Endothelial cell of umbilical vein (primary cell): ENCODE measurements at regions not wholly inside any gene's neighbourhood (a gene's known extent, or its start where the extent isn't known, plus 50 kb on each side); places are given as distances from the start of the nearest gene placed in this dataset.

Source experiments
- BruUV-seq: library from RNA; stranded (reverse); fragments of 400-500 nt; replicated peaks from 2 replicates; lab custom pipeline; 2021; lab: Mats Ljungman, UMichigan
- CTCF ChIA-PET: fragments of 300-600, 350-600 bp; sonication (Branson Sonifier 250); formaldehyde crosslinking; loops from one replicate; lab custom pipeline; 2021; ENCODE audit warnings: antibody characterized with exemption, inconsistent platforms; lab: Charles Lee
- POLR2A ChIA-PET: fragments of 300-600, 350-600 bp; sonication (Branson Sonifier 250); formaldehyde crosslinking; loops from one replicate; lab custom pipeline; 2021; ENCODE audit warnings: antibody characterized with exemption, inconsistent platforms; lab: Charles Lee
- DNase-seq: peaks from one replicate; pipeline ENCODE4 v3.0.0-alpha.2; 2011; ENCODE audit warnings: low read depth, low spot score
- FAIRE-seq: peaks from 2 replicates; lab custom pipeline; 2011; peaks lifted over from hg19 to GRCh38; lab: Jason Lieb, UNC
- H2AFZ ChIP-seq: 2 replicates; pipeline ENCODE4 v1.6.0; 2012; ENCODE audit warnings: low read depth, low read length, control low read depth, inconsistent platforms
- H3K27ac ChIP-seq: 2 replicates; pipeline ENCODE4 v1.5.1; 2011; ENCODE audit warnings: low read depth, mild to moderate bottlenecking, control low read depth, low read length, moderate library complexity; ENCODE audit not compliant: insufficient read depth
- H3K27me3 ChIP-seq, 2 experiments: 2 replicates each; pipeline versions ENCODE4 v1.6.0 to v1.6.1; 2011; ENCODE audit warnings: low read length in 2 of 2, mixed read lengths in 1 of 2; ENCODE audit not compliant: control insufficient read depth in 2 of 2, insufficient read depth in 2 of 2
- H3K36me3 ChIP-seq, 2 experiments: 2 replicates in 1 of 2; 3 replicates in 1 of 2; pipeline ENCODE4 v1.5.1; 2011; ENCODE audit warnings: low read length in 2 of 2, mild to moderate bottlenecking in 1 of 2, moderate library complexity in 1 of 2; ENCODE audit not compliant: control insufficient read depth in 2 of 2, insufficient read depth in 2 of 2; ENCODE audit errors: extremely low read depth in 1 of 2
- H3K4me1 ChIP-seq: 3 replicates; pipeline ENCODE4 v1.5.1; 2011; ENCODE audit warnings: mild to moderate bottlenecking, low read length; ENCODE audit not compliant: control insufficient read depth, insufficient read depth; ENCODE audit errors: extremely low read depth
- H3K4me2 ChIP-seq: 2 replicates; pipeline ENCODE4 v1.6.1; 2011; ENCODE audit warnings: low read length, control low read depth, mixed read lengths; ENCODE audit not compliant: insufficient read depth
- H3K4me3 ChIP-seq, 3 experiments: fragments of 200-600 bp in 1 of 3; sonication (generic), shearing (Covaris generic) in 1 of 3; replicated peaks in 1 of 3; 2 replicates each; pipeline ENCODE4 v1.5.1; 2011 to 2016; ENCODE audit warnings: control low read depth in 3 of 3, low read length in 3 of 3, mild to moderate bottlenecking in 2 of 3, inconsistent platforms in 1 of 3, low read depth in 1 of 3, moderate library complexity in 1 of 3; ENCODE audit not compliant: insufficient read depth in 1 of 3
- H3K79me2 ChIP-seq: 2 replicates; pipeline ENCODE4 v1.6.0; 2012; ENCODE audit warnings: low read length, inconsistent platforms; ENCODE audit not compliant: control insufficient read depth, insufficient read depth
- H3K9ac ChIP-seq: replicated peaks from 2 replicates; pipeline ENCODE3; 2011; ENCODE audit warnings: low read length, control low read depth; ENCODE audit not compliant: insufficient read depth; ENCODE audit errors: extremely low read depth
- H3K9me1 ChIP-seq: replicated peaks from 3 replicates; pipeline ENCODE4 v1.6.0; 2011; ENCODE audit warnings: mild to moderate bottlenecking, low read length; ENCODE audit not compliant: control insufficient read depth, insufficient read depth; ENCODE audit errors: extremely low read depth
- H3K9me3 ChIP-seq: replicated peaks from 2 replicates; pipeline ENCODE4 v1.5.1; 2012; ENCODE audit warnings: low read length, inconsistent platforms; ENCODE audit not compliant: control insufficient read depth, insufficient read depth
- H4K20me1 ChIP-seq: replicated peaks from 2 replicates; pipeline ENCODE3; 2011; ENCODE audit warnings: mild to moderate bottlenecking, low read length; ENCODE audit not compliant: control insufficient read depth, insufficient read depth; ENCODE audit errors: extremely low read depth
- CTCF ChIP-seq, 2 donors: IDR thresholded peaks; 1 replicate in 1 of 2; 2 replicates in 1 of 2; pipeline ENCODE4 v1.5.1; 2011; ENCODE audit warnings: low read length in 2 of 2, mild to moderate bottlenecking in 2 of 2, moderate library complexity in 2 of 2, control low read depth in 1 of 2, inconsistent platforms in 1 of 2, low read depth in 1 of 2; ENCODE audit not compliant: insufficient read depth in 1 of 2; ENCODE audit errors: extremely low read depth in 1 of 2
- EZH2 ChIP-seq: IDR thresholded peaks from 2 replicates; pipeline ENCODE4 v1.6.1; 2012; ENCODE audit warnings: borderline replicate concordance, low read depth, mild to moderate bottlenecking, moderate library complexity, low read length, inconsistent platforms; ENCODE audit not compliant: severe bottlenecking
- FOS ChIP-seq: IDR thresholded peaks from 2 replicates; pipeline ENCODE4 v1.6.1; 2011; ENCODE audit warnings: mild to moderate bottlenecking, low read length, moderate library complexity, borderline replicate concordance; ENCODE audit not compliant: insufficient read depth
- GATA2 ChIP-seq: IDR thresholded peaks from 2 replicates; pipeline ENCODE4 v1.7.0; 2011; ENCODE audit warnings: low read depth, mild to moderate bottlenecking, moderate library complexity, mixed read lengths, low read length; ENCODE audit not compliant: insufficient read length, insufficient read depth
- JUN ChIP-seq: IDR thresholded peaks from 2 replicates; pipeline ENCODE4 v1.6.1; 2011; ENCODE audit warnings: borderline replicate concordance, low read depth; ENCODE audit not compliant: insufficient read length, insufficient read depth
- MAX ChIP-seq: IDR thresholded peaks from 2 replicates; pipeline ENCODE4 v1.6.1; 2011; ENCODE audit not compliant: insufficient read depth, insufficient read length
- MYC ChIP-seq: IDR thresholded peaks from one replicate; pipeline ENCODE4 v1.6.1; 2011; ENCODE audit warnings: mild to moderate bottlenecking, low read depth, low read length
- POLR2A ChIP-seq: IDR thresholded peaks from 2 replicates; pipeline ENCODE4 v1.6.1; 2012; ENCODE audit warnings: low read depth, mild to moderate bottlenecking, control low read depth, low read length
- POLR2AphosphoS5 ChIP-seq: IDR thresholded peaks from 2 replicates; pipeline ENCODE4 v1.6.1; 2012; ENCODE audit warnings: low read depth, mild to moderate bottlenecking, control low read depth, low read length, moderate library complexity; ENCODE audit not compliant: insufficient read depth
- dilution Hi-C: fragments of 300-500 bp; cut with MboI; formaldehyde crosslinking; loops from one replicate; pipeline ENCODE4 v1.15.0; 2019; ENCODE audit warnings: low sequenced_read_pairs; ENCODE audit not compliant: extremely low pct_ligation_motif_present
- intact Hi-C: fragments of 100-400 bp; cut with micrococcal nuclease; formaldehyde crosslinking; loops from one replicate; pipeline ENCODE4 v1.10.0; 2022

GRCh38 chr20:19881990-19882389 lies 123.9 kb downstream of the RIN2 start:
- H3K27ac ChIP-seq, result no peak overlapping the region
- FAIRE-seq, result no peak
- CTCF ChIA-PET, result interaction anchor here (1.1 kb wide), 1 partner anchor 113 kb away, joined by 3 read pairs; no protein-coding TSS in a partner anchor

GRCh38 chr20:19882446-19882845 lies 124.4 kb downstream of the RIN2 start:
- Histone ChIP-seq H3K79me2 (peaks cover 15% of the 10 kb centered on the region), H3K4me3 (no peak overlapping the region), H3K4me2 (no peak overlapping the region), H3K9ac (no peak overlapping the region), H2AFZ (no peak overlapping the region), H3K9me3 (no peaks in the 10 kb centered on the region), H3K36me3 (no peaks in the 10 kb centered on the region), H3K9me1 (no peaks in the 10 kb centered on the region), H4K20me1 (no peaks in the 10 kb centered on the region), H3K4me1 (peaks cover 20% of the 10 kb centered on the region), H3K27ac (no peak overlapping the region), H3K27me3 (no peaks in the 10 kb centered on the region)
- dilution Hi-C loops (no loop called here), intact Hi-C loops (no loop called here)
- POLR2A ChIA-PET, result no interaction called here
- no peak for DNase-seq
- CTCF ChIA-PET, result interaction anchor here (1.1 kb wide), 1 partner anchor 112 kb away, joined by 3 read pairs; no protein-coding TSS in a partner anchor
- TF ChIP-seq POLR2A (no peak), POLR2AphosphoS5 (no peak), JUN (no peak), FOS (no peak), CTCF (IDR thresholded peaks at IDR 0.05; ENCODE audit: extremely low read depth in 1 of 2, insufficient read depth in 1 of 2, low read depth in 1 of 2, low read length in 2 of 2) (no peak), MYC (no peak), MAX (no peak), GATA2 (no peak), EZH2 (no peak)
- BruUV-seq, result no TSS peak
- no peak for FAIRE-seq

More at GRCh38 chr20:19881990-19882389, 123.9 kb downstream of the RIN2 start:
- dilution Hi-C loops (no loop called here), intact Hi-C loops (no loop called here)
- BruUV-seq, result no TSS peak
- TF ChIP-seq POLR2AphosphoS5 (no peak), EZH2 (no peak), POLR2A (no peak)
- H3K9me3 ChIP-seq, result no peaks in the 10 kb centered on the region
- no peak overlapping the region for H3K4me3 ChIP-seq
- H3K79me2 ChIP-seq, result peaks cover 10% of the 10 kb centered on the region
- peaks cover 20% of the 10 kb centered on the region for H3K4me1 ChIP-seq
- no peaks in the 10 kb centered on the region for H3K9me1 ChIP-seq
- DNase-seq, result no peak
- POLR2A ChIA-PET, result no interaction called here
- H4K20me1 ChIP-seq, result no peaks in the 10 kb centered on the region
- no peak overlapping the region for H3K4me2 ChIP-seq
- H3K9ac ChIP-seq, result no peak overlapping the region
- no peaks in the 10 kb centered on the region for H3K27me3 ChIP-seq
- H2AFZ ChIP-seq, result no peak overlapping the region
- no peaks in the 10 kb centered on the region for H3K36me3 ChIP-seq
